K562 (cell line): ENCODE measurements at regions not wholly inside any gene's neighbourhood (a gene's known extent, or its start where the extent isn't known, plus 50 kb on each side); places are given as distances from the start of the nearest gene placed in this dataset.

ENCODE experiments used
- ATAC-seq: fragments of 200-7000 bp; cut with Tn5 transposase; 3 replicates; pipeline ENCODE4 v1.9.1; 2020; ENCODE audit warnings: moderate library complexity
- BruUV-seq: library from RNA; stranded (reverse); fragments of 400-500 nt; replicated peaks from 2 replicates; lab custom pipeline; 2021; lab: Mats Ljungman, UMichigan
- CTCF ChIA-PET: fragments of 300-600 bp; formaldehyde crosslinking; extraction: SDS; loops from one replicate; lab custom pipeline; 2021; ENCODE audit warnings: low intra/inter-chr PET ratio; lab: Yijun Ruan, JAX
- POLR2A ChIA-PET: fragments of 300-600, 350-650 bp; sonication (Branson Sonifier 250); formaldehyde crosslinking; extraction: SDS; loops from one replicate; lab custom pipeline; 2021; ENCODE audit warnings: antibody characterized with exemption, inconsistent platforms; lab: Yijun Ruan, JAX
- DNase-seq, 4 experiments: peaks; one replicate each; pipeline versions ENCODE4 v3.0.0 to v3.0.0-alpha.2; 2011 to 2018; ENCODE audit warnings: low spot score in 3 of 4, mixed read lengths in 3 of 4; ENCODE audit errors: extremely low read depth in 1 of 4
- FAIRE-seq: peaks from 2 replicates; lab custom pipeline; 2011; peaks lifted over from hg19 to GRCh38; lab: Jason Lieb, UNC
- H2AFZ ChIP-seq: 2 replicates; pipeline ENCODE4 v1.6.0; 2011; ENCODE audit warnings: low read depth, low read length, control low read depth, inconsistent platforms
- H3K27ac ChIP-seq: fragments of 200-600 bp; 3 replicates; pipeline ENCODE4 v1.8.0; 2011; ENCODE audit warnings: low read depth, mild to moderate bottlenecking, control low read depth, inconsistent platforms, low read length, moderate library complexity, mixed read lengths; ENCODE audit errors: extremely low read depth
- H3K27me3 ChIP-seq, 2 experiments: fragments of 300-600 bp in 1 of 2; 2 replicates in 1 of 2; 3 replicates in 1 of 2; pipeline versions ENCODE4 v1.6.0 to v1.8.0; 2011; ENCODE audit warnings: inconsistent platforms in 2 of 2, low read length in 2 of 2, mild to moderate bottlenecking in 1 of 2, mixed read lengths in 1 of 2, moderate library complexity in 1 of 2; ENCODE audit not compliant: control insufficient read depth in 2 of 2, insufficient read depth in 2 of 2
- H3K36me3 ChIP-seq: fragments of 300-600 bp; 3 replicates; pipeline ENCODE4 v1.8.0; 2011; ENCODE audit warnings: mild to moderate bottlenecking, low read length, inconsistent platforms; ENCODE audit not compliant: control insufficient read depth, insufficient read depth
- H3K4me1 ChIP-seq, 2 experiments: fragments of 200-600 bp in 1 of 2; replicated peaks in 1 of 2; 2 replicates in 1 of 2; 3 replicates in 1 of 2; pipeline versions ENCODE4 v1.5.1 to v1.8.0; 2011; ENCODE audit warnings: inconsistent platforms in 2 of 2, low read length in 2 of 2, mild to moderate bottlenecking in 1 of 2, mixed read lengths in 1 of 2, moderate library complexity in 1 of 2; ENCODE audit not compliant: control insufficient read depth in 2 of 2, insufficient read depth in 2 of 2
- H3K4me2 ChIP-seq: 2 replicates; pipeline ENCODE4 v1.6.1; 2011; ENCODE audit warnings: low read length, control low read depth, inconsistent platforms, mixed read lengths; ENCODE audit not compliant: insufficient read depth
- H3K4me3 ChIP-seq: fragments of 200-600 bp; sonication (generic), shearing (Covaris generic); 2 replicates; pipeline ENCODE4 v1.5.1; 2016; ENCODE audit warnings: control low read depth, inconsistent platforms
- H3K79me2 ChIP-seq: fragments of 200-600 bp; 3 replicates; pipeline ENCODE4 v1.8.0; 2011; ENCODE audit warnings: low read length, inconsistent platforms; ENCODE audit not compliant: control insufficient read depth, insufficient read depth
- H3K9ac ChIP-seq, 2 experiments: 2 replicates each; pipeline versions ENCODE4 v1.6.0 to v1.6.1; 2011; ENCODE audit warnings: low read depth in 2 of 2, low read length in 2 of 2, control low read depth in 1 of 2, inconsistent platforms in 1 of 2, mild to moderate bottlenecking in 1 of 2, mixed read lengths in 1 of 2; ENCODE audit not compliant: insufficient read depth in 1 of 2
- H3K9me1 ChIP-seq: one replicate; pipeline ENCODE4 v1.6.0; 2011; ENCODE audit warnings: inconsistent platforms, mild to moderate bottlenecking, low read length, moderate library complexity; ENCODE audit not compliant: control insufficient read depth, insufficient read depth
- H3K9me3 ChIP-seq: replicated peaks from 2 replicates; pipeline ENCODE4 v1.5.1; 2011; ENCODE audit warnings: low read depth, low read length, inconsistent platforms; ENCODE audit not compliant: control insufficient read depth, insufficient read depth
- H4K20me1 ChIP-seq: replicated peaks from 2 replicates; pipeline ENCODE4 v1.6.1; 2011; ENCODE audit warnings: low read length, inconsistent platforms, mixed read lengths; ENCODE audit not compliant: control insufficient read depth, insufficient read depth
- CEBPG ChIP-seq, 3 experiments: fragments of 200-800 bp in 1 of 3; sonication (Bioruptor generic) in 1 of 3; sonication (generic) in 1 of 3; formaldehyde crosslinking in 1 of 3; IDR thresholded peaks in 2 of 3; conservative IDR thresholded peaks in 1 of 3; 2 replicates each; pipeline versions ENCODE4 v1.6.1 to v1.8.0; 2016 to 2022; ENCODE audit warnings: missing compliant biosample characterization in 2 of 3, missing genetic modification characterization in 2 of 3, mild to moderate bottlenecking in 1 of 3, missing genetic modification reagents in 1 of 3
- EP300 ChIP-seq: IDR thresholded peaks from 2 replicates; pipeline ENCODE4 v1.6.1; 2012; ENCODE audit warnings: low read length, improper control_type of control experiment
- FOXJ3 ChIP-seq: sonication (generic); formaldehyde crosslinking; IDR thresholded peaks from 2 replicates; pipeline ENCODE4 v1.4.0; 2020; ENCODE audit warnings: mild to moderate bottlenecking, missing genetic modification reagents
- HIVEP1 ChIP-seq: fragments of 250-450 bp; sonication (Bioruptor Pico); IDR thresholded peaks from 2 replicates; pipeline ENCODE4 v1.4.0; 2020; ENCODE audit warnings: mild to moderate bottlenecking
- HNRNPLL ChIP-seq: fragments of 200-400 bp; formaldehyde crosslinking; IDR thresholded peaks from 2 replicates; pipeline ENCODE4 v1.6.1; 2017; ENCODE audit warnings: low read length, low read depth, mild to moderate bottlenecking; ENCODE audit not compliant: poor library complexity, severe bottlenecking
- TBP ChIP-seq: optimal IDR thresholded peaks from 2 replicates; pipeline ENCODE3; 2011; ENCODE audit warnings: low read depth, low read length, improper control_type of control experiment
- WGBS: fragments of 100-300 bp; shearing (Covaris generic); methylation state at CpG from one replicate; pipeline ENCODE4 v1.1.6; 2016; ENCODE audit warnings: low coverage, mixed read lengths; ENCODE audit not compliant: insufficient coverage; ENCODE audit errors: missing lambda C conversion rate; 5-methylcytosine and 5-hydroxymethylcytosine counted together
- in situ Hi-C: fragments of 300-500 bp; cut with MboI; formaldehyde crosslinking; loops from 4 replicates; pipeline ENCODE4 v1.15.0; 2018; ENCODE audit warnings: inconsistent platforms, mixed read lengths
- intact Hi-C: fragments of 100-400 bp; cut with micrococcal nuclease; formaldehyde crosslinking; loops from 2 replicates; pipeline ENCODE4 v1.14.2; 2022
- TF ChIP-seq, protein P1 (sequence below), 2 experiments: fragments of 450-650 bp in 1 of 2; IDR thresholded peaks; 2 replicates each; pipeline ENCODE4 v1.6.1; 2011 to 2017; ENCODE audit warnings: low read depth in 2 of 2, antibody characterized with exemption in 1 of 2, borderline replicate concordance in 1 of 2, low read length in 1 of 2, mild to moderate bottlenecking in 1 of 2, mixed read lengths in 1 of 2; ENCODE audit not compliant: control insufficient read depth in 1 of 2
- TF ChIP-seq, protein P2 (sequence below): fragments of 450-650 bp; IDR thresholded peaks from 2 replicates; pipeline ENCODE4 v1.6.1; 2016; ENCODE audit warnings: borderline replicate concordance
- TF ChIP-seq, protein P3 (sequence below): fragments of 250-450 bp; sonication (Bioruptor Pico); IDR thresholded peaks from 2 replicates; pipeline ENCODE4 v1.5.0; 2022; ENCODE audit warnings: mild to moderate bottlenecking

- TF ChIP-seq, protein P1, sequence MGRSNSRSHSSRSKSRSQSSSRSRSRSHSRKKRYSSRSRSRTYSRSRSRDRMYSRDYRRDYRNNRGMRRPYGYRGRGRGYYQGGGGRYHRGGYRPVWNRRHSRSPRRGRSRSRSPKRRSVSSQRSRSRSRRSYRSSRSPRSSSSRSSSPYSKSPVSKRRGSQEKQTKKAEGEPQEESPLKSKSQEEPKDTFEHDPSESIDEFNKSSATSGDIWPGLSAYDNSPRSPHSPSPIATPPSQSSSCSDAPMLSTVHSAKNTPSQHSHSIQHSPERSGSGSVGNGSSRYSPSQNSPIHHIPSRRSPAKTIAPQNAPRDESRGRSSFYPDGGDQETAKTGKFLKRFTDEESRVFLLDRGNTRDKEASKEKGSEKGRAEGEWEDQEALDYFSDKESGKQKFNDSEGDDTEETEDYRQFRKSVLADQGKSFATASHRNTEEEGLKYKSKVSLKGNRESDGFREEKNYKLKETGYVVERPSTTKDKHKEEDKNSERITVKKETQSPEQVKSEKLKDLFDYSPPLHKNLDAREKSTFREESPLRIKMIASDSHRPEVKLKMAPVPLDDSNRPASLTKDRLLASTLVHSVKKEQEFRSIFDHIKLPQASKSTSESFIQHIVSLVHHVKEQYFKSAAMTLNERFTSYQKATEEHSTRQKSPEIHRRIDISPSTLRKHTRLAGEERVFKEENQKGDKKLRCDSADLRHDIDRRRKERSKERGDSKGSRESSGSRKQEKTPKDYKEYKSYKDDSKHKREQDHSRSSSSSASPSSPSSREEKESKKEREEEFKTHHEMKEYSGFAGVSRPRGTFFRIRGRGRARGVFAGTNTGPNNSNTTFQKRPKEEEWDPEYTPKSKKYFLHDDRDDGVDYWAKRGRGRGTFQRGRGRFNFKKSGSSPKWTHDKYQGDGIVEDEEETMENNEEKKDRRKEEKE (IDR thresholded peaks at IDR 0.05; ENCODE audit: borderline replicate concordance in 1 of 2, control insufficient read depth in 1 of 2, low read depth in 2 of 2, low read length in 1 of 2): no peak
- TF ChIP-seq HNRNPLL: no peak
- TF ChIP-seq EP300: no peak
- no peak for TF ChIP-seq CEBPG (CRISPR knock-in tag; IDR thresholded peaks at IDR 0.05)
- no peak for TF ChIP-seq CEBPG (tag; conservative IDR thresholded peaks at IDR 0.05 in 1 of 2, IDR thresholded peaks at IDR 0.05 in 1 of 2)
- TF ChIP-seq, all 486 proteins: peak for 0
Observed at GRCh38 chr2:16607301-16607700, 58.3 kb downstream of the CYRIA start (continued).

- intact Hi-C loops (no loop called here), in situ Hi-C loops (loop anchor here (25.0 kb wide), 1 partner anchor 708 kb away; no protein-coding TSS in a partner anchor)
- H3K9me3 ChIP-seq: no peaks in the 10 kb centered on the region
- WGBS: 2% methylated on average over 4 of the region's 4 CpGs
- BruUV-seq: no TSS peak
- DNase-seq (no peak), ATAC-seq (no peak), FAIRE-seq (no peak)
- no peak overlapping the region for H3K27ac ChIP-seq
- no peak overlapping the region for H2AFZ ChIP-seq
- no peaks in the 10 kb centered on the region for H3K36me3 ChIP-seq
- no peak overlapping the region for H3K4me3 ChIP-seq
- ChIA-PET CTCF (no interaction called here), POLR2A (no interaction called here)
- H4K20me1 ChIP-seq: no peaks in the 10 kb centered on the region
- H3K4me1 ChIP-seq: no peaks in the 10 kb centered on the region; a peak in 1 of 5 replicates
- H3K9ac ChIP-seq: no peak overlapping the region
- peaks cover 0 to 17% of the 10 kb centered on the region in 2 experiments; a peak in 3 of 5 replicates for H3K27me3 ChIP-seq
- no peak overlapping the region for H3K4me2 ChIP-seq
- no peaks in the 10 kb centered on the region for H3K9me1 ChIP-seq
- H3K79me2 ChIP-seq: no peaks in the 10 kb centered on the region
- TF ChIP-seq TBP (no peak), FOXJ3 (no peak), HIVEP1 (no peak), HNRNPLL (no peak)
- TF ChIP-seq, protein P2, sequence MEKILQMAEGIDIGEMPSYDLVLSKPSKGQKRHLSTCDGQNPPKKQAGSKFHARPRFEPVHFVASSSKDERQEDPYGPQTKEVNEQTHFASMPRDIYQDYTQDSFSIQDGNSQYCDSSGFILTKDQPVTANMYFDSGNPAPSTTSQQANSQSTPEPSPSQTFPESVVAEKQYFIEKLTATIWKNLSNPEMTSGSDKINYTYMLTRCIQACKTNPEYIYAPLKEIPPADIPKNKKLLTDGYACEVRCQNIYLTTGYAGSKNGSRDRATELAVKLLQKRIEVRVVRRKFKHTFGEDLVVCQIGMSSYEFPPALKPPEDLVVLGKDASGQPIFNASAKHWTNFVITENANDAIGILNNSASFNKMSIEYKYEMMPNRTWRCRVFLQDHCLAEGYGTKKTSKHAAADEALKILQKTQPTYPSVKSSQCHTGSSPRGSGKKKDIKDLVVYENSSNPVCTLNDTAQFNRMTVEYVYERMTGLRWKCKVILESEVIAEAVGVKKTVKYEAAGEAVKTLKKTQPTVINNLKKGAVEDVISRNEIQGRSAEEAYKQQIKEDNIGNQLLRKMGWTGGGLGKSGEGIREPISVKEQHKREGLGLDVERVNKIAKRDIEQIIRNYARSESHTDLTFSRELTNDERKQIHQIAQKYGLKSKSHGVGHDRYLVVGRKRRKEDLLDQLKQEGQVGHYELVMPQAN: no peak
- TF ChIP-seq, protein P3, sequence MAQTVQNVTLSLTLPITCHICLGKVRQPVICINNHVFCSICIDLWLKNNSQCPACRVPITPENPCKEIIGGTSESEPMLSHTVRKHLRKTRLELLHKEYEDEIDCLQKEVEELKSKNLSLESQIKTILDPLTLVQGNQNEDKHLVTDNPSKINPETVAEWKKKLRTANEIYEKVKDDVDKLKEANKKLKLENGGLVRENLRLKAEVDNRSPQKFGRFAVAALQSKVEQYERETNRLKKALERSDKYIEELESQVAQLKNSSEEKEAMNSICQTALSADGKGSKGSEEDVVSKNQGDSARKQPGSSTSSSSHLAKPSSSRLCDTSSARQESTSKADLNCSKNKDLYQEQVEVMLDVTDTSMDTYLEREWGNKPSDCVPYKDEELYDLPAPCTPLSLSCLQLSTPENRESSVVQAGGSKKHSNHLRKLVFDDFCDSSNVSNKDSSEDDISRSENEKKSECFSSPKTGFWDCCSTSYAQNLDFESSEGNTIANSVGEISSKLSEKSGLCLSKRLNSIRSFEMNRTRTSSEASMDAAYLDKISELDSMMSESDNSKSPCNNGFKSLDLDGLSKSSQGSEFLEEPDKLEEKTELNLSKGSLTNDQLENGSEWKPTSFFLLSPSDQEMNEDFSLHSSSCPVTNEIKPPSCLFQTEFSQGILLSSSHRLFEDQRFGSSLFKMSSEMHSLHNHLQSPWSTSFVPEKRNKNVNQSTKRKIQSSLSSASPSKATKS (CRISPR knock-in tag): no peak
Observed at GRCh38 chr2:16604236-16604635, 61.4 kb downstream of the CYRIA start.
